ENCODE measurements at regions not wholly inside any gene's neighbourhood (a gene's known extent, or its start where the extent isn't known, plus 50 kb on each side); places are given as distances from the start of the nearest gene placed in this dataset.

DNA sequence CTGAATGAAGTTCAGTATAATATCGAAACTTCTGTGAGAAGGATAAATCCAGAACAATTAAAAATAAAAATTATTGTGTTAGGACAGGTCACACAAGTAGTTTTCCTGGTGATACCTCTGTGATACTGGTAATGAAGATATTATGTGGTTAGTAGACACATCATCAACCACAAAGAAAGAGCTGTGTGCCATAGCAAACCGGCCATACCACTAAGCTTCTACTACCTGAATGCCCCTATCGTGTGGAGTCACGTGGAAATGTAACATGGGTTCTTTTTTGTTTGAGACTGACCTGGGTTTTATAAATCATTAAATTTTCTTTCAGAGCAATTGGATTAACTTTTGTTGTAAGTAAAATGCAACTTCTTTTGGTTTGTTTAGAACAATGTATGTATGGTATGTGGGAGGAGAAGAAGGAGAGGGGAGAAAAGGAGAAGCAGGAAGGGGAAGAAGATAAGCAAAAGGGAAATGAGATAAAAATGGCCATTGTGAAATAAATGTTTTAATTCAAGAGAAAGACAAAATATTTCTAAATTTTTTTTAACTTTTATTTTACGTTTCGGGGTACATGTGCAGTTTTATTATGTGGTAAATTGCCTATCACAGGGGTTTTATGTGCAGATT is 58.2 kb upstream of the LRRC8B start:
- no peak for DNase-seq (ENCODE audit: low spot score)
- Histone ChIP-seq H3K27me3 (ENCODE audit: control insufficient read depth in 1 of 2, insufficient read depth in 2 of 2, low read length in 2 of 2) (no peaks in the 10 kb centered on the region), H3K9me3 (ENCODE audit: low read length) (no peaks in the 10 kb centered on the region), H3K36me3 (replicated peaks in 1 of 2; ENCODE audit: control insufficient read depth in 1 of 2, insufficient read depth in 2 of 2, low read length in 2 of 2) (no peaks in the 10 kb centered on the region), H3K9ac (ENCODE audit: insufficient read depth, low read depth, low read length) (no peak overlapping the region), H3K27ac (ENCODE audit: extremely low read length, insufficient read depth, low read length) (no peak overlapping the region), H3K79me2 (ENCODE audit: insufficient read depth, low read length) (no peaks in the 10 kb centered on the region), H3K4me3 (replicated peaks in 1 of 3; ENCODE audit: insufficient read depth in 1 of 3, low read depth in 2 of 3, low read length in 3 of 3) (no peak overlapping the region), H3K4me2 (ENCODE audit: low read depth, low read length) (no peak overlapping the region), H4K20me1 (ENCODE audit: insufficient read depth, low read length) (no peaks in the 10 kb centered on the region), H2AFZ (ENCODE audit: low read length) (no peak overlapping the region), H3K4me1 (ENCODE audit: insufficient read depth, low read length) (no peaks in the 10 kb centered on the region)
- WGBS (ENCODE audit: low lambda C conversion rate) = 15% methylated on average over 6 of the region's 6 CpGs
- POLR2A ChIA-PET = no interaction called here
- TF ChIP-seq ZNF34 (CRISPR knock-in tag; IDR thresholded peaks at IDR 0.05; ENCODE audit: borderline replicate concordance) (no peak), NR1H2 (CRISPR knock-in tag; IDR thresholded peaks at IDR 0.05; ENCODE audit: borderline replicate concordance, low read depth) (no peak), HMGA1 (CRISPR knock-in tag; conservative IDR thresholded peaks at IDR 0.05) (no peak), RBM22 (optimal IDR thresholded peaks at IDR 0.05; ENCODE audit: low read length) (no peak), ZFP36 (IDR thresholded peaks at IDR 0.05; ENCODE audit: borderline replicate concordance, low read depth, low read length, partially characterized antibody) (no peak), FOXO1 (CRISPR knock-in tag; IDR thresholded peaks at IDR 0.05) (no peak), ZNF510 (CRISPR knock-in tag; IDR thresholded peaks at IDR 0.05; ENCODE audit: low read depth) (no peak), SNRNP70 (IDR thresholded peaks at IDR 0.05; ENCODE audit: low read depth, low read length) (no peak), HNF4A (CRISPR knock-in tag; IDR thresholded peaks at IDR 0.05) (no peak), ELF1 (CRISPR knock-in tag; IDR thresholded peaks at IDR 0.05) (no peak), ZNF430 (CRISPR knock-in tag; IDR thresholded peaks at IDR 0.05) (no peak), ZSCAN22 (CRISPR knock-in tag; IDR thresholded peaks at IDR 0.05) (no peak)
- TF ChIP-seq, protein P1, sequence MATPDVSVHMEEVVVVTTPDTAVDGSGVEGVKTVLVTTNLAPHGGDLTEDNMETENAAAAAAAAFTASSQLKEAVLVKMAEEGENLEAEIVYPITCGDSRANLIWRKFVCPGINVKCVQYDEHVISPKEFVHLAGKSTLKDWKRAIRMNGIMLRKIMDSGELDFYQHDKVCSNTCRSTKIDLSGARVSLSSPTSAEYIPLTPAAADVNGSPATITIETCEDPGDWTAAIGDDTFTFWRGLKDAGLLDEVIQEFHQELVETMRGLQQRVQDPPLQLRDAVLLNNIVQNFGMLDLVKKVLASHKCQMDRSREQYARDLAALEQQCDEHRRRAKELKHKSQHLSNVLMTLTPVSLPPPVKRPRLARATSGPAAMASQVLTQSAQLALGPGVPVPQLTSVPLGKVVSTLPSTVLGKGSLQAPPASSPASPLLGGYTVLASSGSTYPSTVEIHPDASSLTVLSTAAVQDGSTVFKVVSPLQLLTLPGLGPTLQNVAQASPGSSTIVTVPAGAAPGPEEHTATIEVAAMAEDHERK (CRISPR knock-in tag; IDR thresholded peaks at IDR 0.05; ENCODE audit: low read depth) = no peak
- no peak for FAIRE-seq
- CTCF ChIA-PET (ENCODE audit: low intra/inter-chr PET ratio, low total read pairs) = no interaction called here
- BruUV-seq (replicated peaks) = no TSS peak
- ATAC-seq = no peak
- in situ Hi-C loops (cut with HindIII; ENCODE audit: extremely low pct_ligation_motif_present, low pct_unique_long_range_greater_than_20kb) (loop anchor here (25.0 kb wide), 1 partner anchor 454 kb away; the partner anchor contains the start of gene GBP3), intact Hi-C loops (cut with micrococcal nuclease; ENCODE audit: unreplicated experiment) (no loop called here)

All from HepG2 (cell line).